NCI-H2107 treated with DMSO at 0.1 percent for 48 hours (cell line): ENCODE measurements at regions not wholly inside any gene's neighbourhood (a gene's known extent, or its start where the extent isn't known, plus 50 kb on each side); places are given as distances from the start of the nearest gene placed in this dataset.

Experiments used
- DNase-seq: peaks from one replicate; lab custom pipeline; 2025; ENCODE audit not compliant: unreplicated experiment; lab: John Stamatoyannopoulos, UW

- no peak for DNase-seq
Measured at GRCh38 chr15:70508561-70509281, 254.6 kb downstream of the UACA start.

GRCh38 chr15:70507772-70508371 lies 255.5 kb downstream of the UACA start:
- peak; percentile 24 for DNase-seq

- no peak for DNase-seq
Measured at GRCh38 chr15:70505936-70506912, 257.1 kb downstream of the UACA start.

GRCh38 chr15:70505411-70505919 lies 257.9 kb downstream of the UACA start:
- DNase-seq: no peak

- DNase-seq: no peak
Measured at GRCh38 chr15:70504988-70505387, 258.4 kb downstream of the UACA start.

- DNase-seq: no peak
Measured at GRCh38 chr15:70504299-70504951, 258.9 kb downstream of the UACA start.

- no peak for DNase-seq
Measured at GRCh38 chr15:70503798-70504298, 259.5 kb downstream of the UACA start.

- no peak for DNase-seq
Measured at GRCh38 chr15:70503073-70503745, 260.1 kb downstream of the UACA start.

GRCh38 chr15:70502529-70502928 lies 260.8 kb downstream of the UACA start:
- DNase-seq: no peak

GRCh38 chr15:70501849-70502248 lies 261.5 kb downstream of the UACA start:
- no peak for DNase-seq

GRCh38 chr15:70501121-70501727 lies 262.1 kb downstream of the UACA start:
- DNase-seq: no peak

GRCh38 chr15:70499791-70500190 lies 263.6 kb downstream of the UACA start:
- DNase-seq: no peak

- DNase-seq: no peak
Measured at GRCh38 chr15:70498096-70498626, 265.2 kb downstream of the UACA start.

GRCh38 chr15:70497661-70498060 lies 265.7 kb downstream of the UACA start:
- DNase-seq: no peak

GRCh38 chr15:70495991-70496599 lies 267.3 kb downstream of the UACA start:
- no peak for DNase-seq

GRCh38 chr15:70494852-70495571 lies 268.3 kb downstream of the UACA start:
- DNase-seq: no peak

- DNase-seq: no peak
Measured at GRCh38 chr15:70494517-70494851, 268.9 kb downstream of the UACA start.

GRCh38 chr15:70493787-70494516 lies 269.4 kb downstream of the UACA start:
- no peak for DNase-seq
